Midbrain (tissue), 1 donor: ENCODE measurements at regions not wholly inside any gene's neighbourhood (a gene's known extent, or its start where the extent isn't known, plus 50 kb on each side); places are given as distances from the start of the nearest gene placed in this dataset.
"Not testable (repeated sequence)": the region's sequence is repeated elsewhere in the genome, so short reads cannot be mapped to it uniquely, and the experiment has no call there.

Experiments used
- DNase-seq: peaks from one replicate; lab custom pipeline; 2025; lab: John Stamatoyannopoulos, UW

GRCh38 chr17:53330756-53331155 is 492.0 kb upstream of the KIF2B start:
- no peak for DNase-seq

- no peak for DNase-seq
Measured at GRCh38 chr17:53321651-53322050, 501.1 kb upstream of the KIF2B start.

- DNase-seq = no peak
Measured at GRCh38 chr17:53319947-53320346, 502.8 kb upstream of the KIF2B start.

DNA sequence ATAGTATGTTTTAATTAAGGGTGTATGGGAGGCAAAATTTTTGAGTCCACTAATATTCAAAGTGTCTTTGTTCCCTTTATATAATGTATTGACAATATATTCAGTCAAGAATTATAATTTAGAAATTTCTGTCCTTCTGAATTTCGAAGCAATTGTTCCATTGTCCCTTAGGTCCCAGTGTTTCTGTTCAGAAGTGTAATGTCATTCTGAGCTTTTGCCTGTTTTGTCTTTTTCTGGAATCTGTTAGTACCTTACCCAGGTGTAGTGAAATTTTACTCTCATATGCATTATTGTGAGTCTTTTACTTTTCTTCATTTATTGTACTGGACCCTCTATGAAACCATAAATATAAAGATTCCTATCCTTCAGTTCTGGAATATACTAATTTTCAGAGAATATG is 505.7 kb upstream of the KIF2B start:
- no peak for DNase-seq

- DNase-seq = no peak
Measured at GRCh38 chr17:53316073-53316472, 506.7 kb upstream of the KIF2B start.

- no peak for DNase-seq
Measured at GRCh38 chr17:53314521-53314920, 508.2 kb upstream of the KIF2B start.

DNA sequence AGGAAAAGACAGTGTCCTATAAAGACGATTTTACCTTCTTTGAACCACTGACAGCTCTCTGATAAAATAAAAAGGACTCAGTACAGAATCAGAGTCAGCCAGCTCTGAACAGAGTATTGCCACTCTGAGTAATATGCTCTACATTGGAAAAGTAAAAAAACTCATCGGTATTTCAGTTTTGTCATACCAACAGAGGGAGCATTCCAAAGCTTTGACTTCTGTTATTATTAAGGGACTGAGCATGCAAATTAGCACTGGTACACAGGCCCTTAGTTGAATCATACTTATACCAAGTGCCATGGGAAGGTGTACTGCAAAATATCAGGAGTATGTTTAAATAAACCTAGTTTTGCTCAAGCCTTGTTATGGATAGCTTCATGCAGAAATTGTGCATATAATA is 509.0 kb upstream of the KIF2B start:
- DNase-seq = no peak

GRCh38 chr17:53278466-53278865 is 544.3 kb upstream of the KIF2B start:
- DNase-seq = no peak

GRCh38 chr17:53273126-53273525 is 549.6 kb upstream of the KIF2B start:
- DNase-seq = no peak

DNA sequence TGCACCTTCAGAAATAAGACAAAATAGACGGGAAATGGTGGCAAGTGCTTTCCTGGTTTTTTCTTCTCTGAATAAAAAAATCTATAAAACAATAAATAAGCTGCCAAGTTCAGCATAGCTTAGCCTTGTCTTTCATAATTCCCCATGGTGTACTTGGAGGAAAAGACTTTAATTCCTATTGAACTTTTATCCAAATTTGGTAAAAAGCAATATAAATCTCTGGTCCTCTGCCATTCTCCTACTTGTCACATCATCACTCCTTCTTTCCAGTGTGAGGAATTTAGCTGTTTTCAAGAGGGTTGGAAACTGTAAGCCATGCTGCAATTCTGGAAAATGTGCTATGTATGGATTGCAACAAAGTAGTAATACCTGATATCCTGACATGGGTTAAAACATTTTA is 551.8 kb upstream of the KIF2B start:
- no peak for DNase-seq

DNA sequence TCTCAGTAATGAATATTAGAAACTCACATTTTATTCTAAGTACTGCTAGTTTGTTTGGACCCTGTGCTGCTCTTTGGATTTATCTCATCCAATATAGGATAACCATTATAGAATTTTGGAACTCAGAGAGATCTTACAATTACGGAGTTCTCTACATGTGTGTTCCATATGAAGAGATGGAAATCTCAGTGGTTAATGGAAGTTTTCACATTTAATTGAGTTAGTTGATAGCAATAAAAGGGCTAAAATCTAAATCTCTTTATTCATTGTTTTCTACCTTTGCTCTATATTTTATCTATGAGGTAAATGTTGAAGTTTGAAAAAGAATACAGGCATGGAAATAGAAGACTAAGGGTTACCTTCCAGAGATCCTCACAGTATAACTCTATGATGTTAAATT is 558.0 kb upstream of the KIF2B start:
- no peak for DNase-seq

GRCh38 chr17:53253956-53254597 is 568.6 kb upstream of the KIF2B start:
- no peak for DNase-seq

DNA sequence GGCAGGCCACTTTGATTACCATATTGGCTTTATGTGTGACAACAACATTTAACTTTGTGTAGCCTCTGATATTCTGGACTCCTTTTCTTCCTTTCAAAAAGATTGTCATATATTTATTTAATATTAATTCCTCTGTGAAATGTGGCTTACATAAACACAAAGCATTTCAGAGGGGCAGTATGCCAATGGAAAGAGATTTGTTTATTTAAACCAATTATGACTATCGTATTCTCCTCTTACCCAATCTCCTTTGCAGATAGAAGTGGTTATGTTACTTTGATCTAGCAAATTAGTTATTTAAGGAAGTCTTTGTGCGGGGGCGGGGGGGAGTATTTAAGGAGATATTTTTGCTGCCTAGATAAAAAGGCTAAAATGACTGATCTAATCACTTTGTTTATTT is 573.7 kb upstream of the KIF2B start:
- no peak for DNase-seq

GRCh38 chr17:53234138-53234537 is 588.6 kb upstream of the KIF2B start:
- DNase-seq = no peak

DNA sequence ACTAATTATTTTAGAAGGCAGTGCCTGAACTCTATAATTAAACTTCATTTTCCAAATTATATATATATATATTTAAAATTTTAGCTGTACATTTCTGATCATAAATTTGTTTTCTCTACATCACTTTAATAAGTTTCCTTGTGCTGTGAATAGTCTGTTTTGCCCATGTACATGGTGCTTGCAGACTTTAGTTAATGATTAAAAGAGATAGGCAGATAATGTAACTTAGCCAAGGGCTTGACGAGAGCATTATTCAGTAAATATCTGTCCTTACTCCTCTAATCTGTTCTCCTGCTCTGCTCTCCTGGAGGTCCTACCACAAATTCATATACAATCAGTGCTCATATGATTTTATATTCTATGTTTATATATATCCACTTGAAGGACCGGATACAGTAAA is 595.2 kb upstream of the KIF2B start:
- DNase-seq = no peak

DNA sequence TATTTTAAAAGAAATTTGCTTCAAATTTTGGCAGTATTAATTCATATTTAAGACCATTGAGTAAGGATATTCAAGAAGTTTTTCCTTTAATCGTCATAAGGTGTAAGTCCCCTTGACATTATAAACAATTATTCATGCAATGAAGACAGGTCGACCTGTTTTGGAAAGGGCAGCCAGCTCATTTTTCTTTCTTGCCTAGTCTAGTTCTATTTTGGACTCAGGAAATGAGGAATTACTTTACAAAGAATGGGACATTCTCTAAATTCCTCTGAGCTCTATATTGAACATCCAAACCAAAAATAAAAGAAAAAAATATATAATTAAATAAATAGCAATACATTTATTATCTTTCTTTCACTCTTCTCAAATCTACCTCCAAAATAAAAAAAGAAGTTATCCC is 595.6 kb upstream of the KIF2B start:
- no peak for DNase-seq

DNA sequence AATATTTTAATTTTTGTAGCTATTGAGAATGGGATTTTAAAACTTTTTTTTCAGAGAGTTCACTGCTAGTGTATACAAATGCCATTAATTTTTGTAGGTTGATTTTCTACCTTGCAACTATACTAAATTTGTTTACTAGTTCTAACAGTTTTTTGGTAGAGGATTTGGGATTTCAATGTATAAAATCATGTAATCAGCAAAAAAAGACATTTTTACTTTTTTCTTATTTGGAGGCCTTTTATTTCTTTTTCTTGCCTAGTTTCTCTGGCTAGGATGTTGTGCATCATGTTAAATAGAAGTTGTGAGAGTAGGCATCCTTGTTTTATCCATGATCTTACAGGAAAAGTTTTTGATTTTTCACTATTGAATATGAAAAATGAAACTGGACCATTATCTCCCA is 602.9 kb upstream of the KIF2B start:
- DNase-seq = no peak

GRCh38 chr17:53218723-53219122 is 604.0 kb upstream of the KIF2B start:
- no peak for DNase-seq

DNA sequence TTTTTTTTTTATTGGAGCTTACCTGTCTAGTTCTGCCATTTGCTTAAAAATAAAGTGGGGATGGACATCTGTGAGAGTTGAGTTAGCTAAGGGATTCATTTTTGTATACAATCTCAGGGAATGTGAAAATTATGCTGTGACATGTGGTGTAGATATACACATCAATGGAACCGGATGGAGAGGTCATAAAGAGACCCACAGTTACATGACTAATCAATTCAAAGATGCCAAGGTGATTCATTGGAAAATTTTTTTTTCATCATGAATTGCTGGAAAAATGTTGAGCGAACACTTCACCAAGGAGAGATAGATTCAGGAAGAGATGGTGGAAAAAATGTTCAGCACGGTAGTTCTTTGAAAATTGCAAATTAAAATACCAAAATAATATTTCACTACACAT is 605.4 kb upstream of the KIF2B start:
- DNase-seq = no peak

DNA sequence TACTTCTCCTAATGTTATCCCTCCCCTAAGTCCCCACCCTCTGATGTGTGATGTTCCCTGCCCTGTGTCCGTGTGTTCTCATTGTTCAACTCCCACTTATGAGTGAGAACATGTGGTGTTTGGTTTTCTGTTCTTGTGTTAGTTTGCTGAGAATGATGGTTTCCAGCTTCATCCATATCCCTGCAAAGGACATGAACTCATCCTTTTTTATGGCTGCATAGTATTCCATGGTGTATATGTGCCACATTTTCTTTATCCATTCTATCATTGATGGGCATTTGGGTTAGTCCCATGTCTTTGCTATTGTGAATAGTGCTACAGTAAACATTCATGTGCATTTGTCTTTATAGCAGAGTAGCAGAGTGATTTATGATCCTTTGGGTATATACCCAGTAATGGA is 613.8 kb upstream of the KIF2B start:
- not testable (repeated sequence) for DNase-seq

- DNase-seq = no peak
Measured at GRCh38 chr17:53193044-53193443, 629.7 kb upstream of the KIF2B start.

DNA sequence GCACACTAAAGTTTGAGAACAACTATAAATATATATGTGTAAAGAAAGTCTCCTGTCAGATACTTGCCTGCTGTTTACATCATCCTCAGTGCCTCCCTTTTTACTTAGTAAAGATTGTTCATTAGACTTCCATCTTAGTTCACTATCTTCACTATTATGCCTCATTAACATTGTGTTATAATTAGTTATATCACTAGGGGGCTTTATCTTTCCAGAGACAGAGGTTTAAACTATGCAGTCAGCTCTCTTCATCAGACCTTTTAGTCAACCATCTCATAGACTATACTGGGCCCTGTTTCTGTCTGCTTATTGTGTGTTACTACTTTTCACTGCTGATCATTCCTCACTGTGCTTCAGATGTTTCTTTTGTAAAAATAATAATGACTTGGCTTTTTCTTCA is 630.8 kb upstream of the KIF2B start:
- DNase-seq = no peak

DNA sequence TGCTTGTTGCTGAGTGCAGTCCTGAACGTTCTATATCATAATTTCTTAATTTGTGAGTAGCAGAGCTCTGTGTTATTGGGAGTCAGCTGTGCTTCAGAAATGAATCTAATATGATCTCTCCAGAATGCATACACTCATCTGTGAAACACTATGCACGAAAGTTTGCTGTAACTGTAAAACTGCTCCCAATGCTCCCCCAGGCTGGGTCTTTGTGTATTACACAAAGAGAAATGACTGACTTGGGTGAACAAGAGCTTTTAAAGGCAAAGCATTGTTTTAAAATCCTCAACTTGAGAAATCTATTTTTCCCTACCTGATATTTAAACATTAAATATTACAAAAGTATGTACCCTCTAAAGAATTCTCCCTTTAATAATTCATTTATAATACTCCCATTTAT is 636.7 kb upstream of the KIF2B start:
- no peak for DNase-seq

- no peak for DNase-seq
Measured at GRCh38 chr17:53176629-53177028, 646.1 kb upstream of the KIF2B start.

DNA sequence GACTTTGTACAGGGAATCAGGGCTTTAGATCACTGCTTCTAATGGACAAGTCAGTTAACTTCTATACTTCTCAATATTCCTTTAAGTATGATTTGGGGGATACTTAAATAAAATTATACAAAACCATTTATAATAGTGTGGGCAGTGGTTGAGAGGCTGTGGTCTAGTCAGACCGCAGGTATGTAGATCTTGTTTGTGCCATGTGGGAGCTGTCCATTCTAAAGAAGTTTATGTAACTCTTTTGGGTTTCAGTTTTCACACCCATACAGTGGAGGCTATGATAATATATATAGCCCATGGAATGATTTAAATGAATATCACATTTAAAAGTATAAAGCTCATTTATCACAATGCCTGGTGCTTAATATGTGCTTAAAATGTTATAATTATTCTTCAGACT is 654.3 kb upstream of the KIF2B start:
- DNase-seq = no peak
